K562 (cell line): ENCODE measurements at regions not wholly inside any gene's neighbourhood (a gene's known extent, or its start where the extent isn't known, plus 50 kb on each side); places are given as distances from the start of the nearest gene placed in this dataset.

Experiments used
- ATAC-seq: fragments of 200-7000 bp; cut with Tn5 transposase; 3 replicates; pipeline ENCODE4 v1.9.1; 2020; ENCODE audit warnings: moderate library complexity
- BruUV-seq: library from RNA; stranded (reverse); fragments of 400-500 nt; replicated peaks from 2 replicates; lab custom pipeline; 2021; lab: Mats Ljungman, UMichigan
- CTCF ChIA-PET: fragments of 300-600 bp; formaldehyde crosslinking; extraction: SDS; loops from one replicate; lab custom pipeline; 2021; ENCODE audit warnings: low intra/inter-chr PET ratio; lab: Yijun Ruan, JAX
- POLR2A ChIA-PET: fragments of 300-600, 350-650 bp; sonication (Branson Sonifier 250); formaldehyde crosslinking; extraction: SDS; loops from one replicate; lab custom pipeline; 2021; ENCODE audit warnings: antibody characterized with exemption, inconsistent platforms; lab: Yijun Ruan, JAX
- DNase-seq, 4 experiments: peaks; one replicate each; pipeline versions ENCODE4 v3.0.0 to v3.0.0-alpha.2; 2011 to 2018; ENCODE audit warnings: low spot score in 3 of 4, mixed read lengths in 3 of 4; ENCODE audit errors: extremely low read depth in 1 of 4
- FAIRE-seq: peaks from 2 replicates; lab custom pipeline; 2011; peaks lifted over from hg19 to GRCh38; lab: Jason Lieb, UNC
- H2AFZ ChIP-seq: 2 replicates; pipeline ENCODE4 v1.6.0; 2011; ENCODE audit warnings: low read depth, low read length, control low read depth, inconsistent platforms
- H3K27ac ChIP-seq: fragments of 200-600 bp; 3 replicates; pipeline ENCODE4 v1.8.0; 2011; ENCODE audit warnings: low read depth, mild to moderate bottlenecking, control low read depth, inconsistent platforms, low read length, moderate library complexity, mixed read lengths; ENCODE audit errors: extremely low read depth
- H3K27me3 ChIP-seq, 2 experiments: fragments of 300-600 bp in 1 of 2; 2 replicates in 1 of 2; 3 replicates in 1 of 2; pipeline versions ENCODE4 v1.6.0 to v1.8.0; 2011; ENCODE audit warnings: inconsistent platforms in 2 of 2, low read length in 2 of 2, mild to moderate bottlenecking in 1 of 2, mixed read lengths in 1 of 2, moderate library complexity in 1 of 2; ENCODE audit not compliant: control insufficient read depth in 2 of 2, insufficient read depth in 2 of 2
- H3K36me3 ChIP-seq: fragments of 300-600 bp; 3 replicates; pipeline ENCODE4 v1.8.0; 2011; ENCODE audit warnings: mild to moderate bottlenecking, low read length, inconsistent platforms; ENCODE audit not compliant: control insufficient read depth, insufficient read depth
- H3K4me1 ChIP-seq, 2 experiments: fragments of 200-600 bp in 1 of 2; replicated peaks in 1 of 2; 2 replicates in 1 of 2; 3 replicates in 1 of 2; pipeline versions ENCODE4 v1.5.1 to v1.8.0; 2011; ENCODE audit warnings: inconsistent platforms in 2 of 2, low read length in 2 of 2, mild to moderate bottlenecking in 1 of 2, mixed read lengths in 1 of 2, moderate library complexity in 1 of 2; ENCODE audit not compliant: control insufficient read depth in 2 of 2, insufficient read depth in 2 of 2
- H3K4me2 ChIP-seq: 2 replicates; pipeline ENCODE4 v1.6.1; 2011; ENCODE audit warnings: low read length, control low read depth, inconsistent platforms, mixed read lengths; ENCODE audit not compliant: insufficient read depth
- H3K4me3 ChIP-seq: fragments of 200-600 bp; sonication (generic), shearing (Covaris generic); 2 replicates; pipeline ENCODE4 v1.5.1; 2016; ENCODE audit warnings: control low read depth, inconsistent platforms
- H3K79me2 ChIP-seq: fragments of 200-600 bp; 3 replicates; pipeline ENCODE4 v1.8.0; 2011; ENCODE audit warnings: low read length, inconsistent platforms; ENCODE audit not compliant: control insufficient read depth, insufficient read depth
- H3K9ac ChIP-seq, 2 experiments: 2 replicates each; pipeline versions ENCODE4 v1.6.0 to v1.6.1; 2011; ENCODE audit warnings: low read depth in 2 of 2, low read length in 2 of 2, control low read depth in 1 of 2, inconsistent platforms in 1 of 2, mild to moderate bottlenecking in 1 of 2, mixed read lengths in 1 of 2; ENCODE audit not compliant: insufficient read depth in 1 of 2
- H3K9me1 ChIP-seq: one replicate; pipeline ENCODE4 v1.6.0; 2011; ENCODE audit warnings: inconsistent platforms, mild to moderate bottlenecking, low read length, moderate library complexity; ENCODE audit not compliant: control insufficient read depth, insufficient read depth
- H3K9me3 ChIP-seq: replicated peaks from 2 replicates; pipeline ENCODE4 v1.5.1; 2011; ENCODE audit warnings: low read depth, low read length, inconsistent platforms; ENCODE audit not compliant: control insufficient read depth, insufficient read depth
- H4K20me1 ChIP-seq: replicated peaks from 2 replicates; pipeline ENCODE4 v1.6.1; 2011; ENCODE audit warnings: low read length, inconsistent platforms, mixed read lengths; ENCODE audit not compliant: control insufficient read depth, insufficient read depth
- ADNP ChIP-seq: fragments of 200-800 bp; sonication (Bioruptor generic); IDR thresholded peaks from 2 replicates; pipeline ENCODE4 v1.6.1; 2016; ENCODE audit warnings: missing genetic modification characterization, missing compliant biosample characterization
- EWSR1 ChIP-seq: fragments of 450-650 bp; IDR thresholded peaks from 2 replicates; pipeline ENCODE4 v1.6.1; 2018; ENCODE audit warnings: borderline replicate concordance, mild to moderate bottlenecking, low read depth, moderate library complexity; ENCODE audit not compliant: partially characterized antibody
- ILF3 ChIP-seq: fragments of 450-650 bp; IDR thresholded peaks from 2 replicates; pipeline ENCODE4 v1.6.1; 2018; ENCODE audit warnings: antibody characterized with exemption, mild to moderate bottlenecking, moderate library complexity, borderline replicate concordance
- KLF10 ChIP-seq: fragments of 250-450 bp; sonication (Bioruptor Pico); IDR thresholded peaks from 2 replicates; pipeline ENCODE4 v1.6.1; 2021; ENCODE audit warnings: matching md5 sums
- MCM2 ChIP-seq: fragments of 450-650 bp; IDR thresholded peaks from 2 replicates; pipeline ENCODE4 v1.6.1; 2017; ENCODE audit warnings: low read depth, mild to moderate bottlenecking
- NR2F6 ChIP-seq: fragments of 450-650 bp; formaldehyde crosslinking; IDR thresholded peaks from 2 replicates; pipeline ENCODE4 v1.4.0; 2020; ENCODE audit warnings: mild to moderate bottlenecking
- PHF21A ChIP-seq: fragments of 450-650 bp; IDR thresholded peaks from 2 replicates; pipeline ENCODE4 v1.6.1; 2017; ENCODE audit warnings: low read depth, borderline replicate concordance
- RBBP5 ChIP-seq: fragments of 200-600 bp; sonication (generic); IDR thresholded peaks from 2 replicates; pipeline ENCODE4 v1.6.1; 2012; ENCODE audit warnings: borderline replicate concordance, mild to moderate bottlenecking, low read length, control low read depth, inconsistent platforms; ENCODE audit not compliant: insufficient read depth, poor library complexity, severe bottlenecking
- TSHZ1 ChIP-seq: fragments of 250-450 bp; sonication (Bioruptor Pico); IDR thresholded peaks from 2 replicates; pipeline ENCODE4 v1.4.0; 2020; ENCODE audit warnings: mild to moderate bottlenecking, moderate library complexity
- ZNF174 ChIP-seq: fragments of 250-450 bp; sonication (Bioruptor Pico); IDR thresholded peaks from 2 replicates; pipeline ENCODE4 v1.4.0; 2020; ENCODE audit warnings: mild to moderate bottlenecking
- ZNF324 ChIP-seq: fragments of 250-450 bp; sonication (Bioruptor Pico); IDR thresholded peaks from 2 replicates; pipeline ENCODE4 v1.4.0; 2020; ENCODE audit warnings: mild to moderate bottlenecking
- ZNF740 ChIP-seq, 3 experiments: fragments of 200-800 bp in 1 of 3; sonication (Bioruptor generic) in 1 of 3; sonication (generic) in 1 of 3; formaldehyde crosslinking in 1 of 3; IDR thresholded peaks; 2 replicates each; pipeline versions ENCODE4 v1.6.1 to v1.8.0; 2016 to 2022; ENCODE audit warnings: mild to moderate bottlenecking in 2 of 3, missing compliant biosample characterization in 2 of 3, missing genetic modification characterization in 2 of 3, missing genetic modification reagents in 1 of 3
- WGBS: fragments of 100-300 bp; shearing (Covaris generic); methylation state at CpG from one replicate; pipeline ENCODE4 v1.1.6; 2016; ENCODE audit warnings: low coverage, mixed read lengths; ENCODE audit not compliant: insufficient coverage; ENCODE audit errors: missing lambda C conversion rate; 5-methylcytosine and 5-hydroxymethylcytosine counted together
- in situ Hi-C: fragments of 300-500 bp; cut with MboI; formaldehyde crosslinking; loops from 4 replicates; pipeline ENCODE4 v1.15.0; 2018; ENCODE audit warnings: inconsistent platforms, mixed read lengths
- intact Hi-C: fragments of 100-400 bp; cut with micrococcal nuclease; formaldehyde crosslinking; loops from 2 replicates; pipeline ENCODE4 v1.14.2; 2022

- H3K4me1 ChIP-seq = no peaks in the 10 kb centered on the region
- DNase-seq = no peak
- H4K20me1 ChIP-seq = no peaks in the 10 kb centered on the region
- no peaks in the 10 kb centered on the region for H3K79me2 ChIP-seq
- ChIA-PET CTCF (no interaction called here), POLR2A (no interaction called here)
- H3K36me3 ChIP-seq = no peaks in the 10 kb centered on the region
- no peaks in the 10 kb centered on the region for H3K9me1 ChIP-seq
- H3K27me3 ChIP-seq = no peaks in the 10 kb centered on the region
- intact Hi-C loops (no loop called here), in situ Hi-C loops (no loop called here)
- no peak overlapping the region for H3K4me3 ChIP-seq
- H3K9ac ChIP-seq = no peak overlapping the region
- no peak overlapping the region for H3K4me2 ChIP-seq
- 0% methylated on average over 1 of the region's 1 CpG for WGBS
- no peaks in the 10 kb centered on the region for H3K9me3 ChIP-seq
- no TSS peak for BruUV-seq
- no peak overlapping the region for H2AFZ ChIP-seq
- no peak for FAIRE-seq
- H3K27ac ChIP-seq = no peak overlapping the region
- ATAC-seq = no peak
- no peak for TF ChIP-seq ILF3
- TF ChIP-seq ADNP (tag) = no peak
These were observed 966.6 kb upstream of the SEL1L start for GRCh38 chr14:82500222-82500621.

GRCh38 chr14:82501554-82501953 is 967.9 kb upstream of the SEL1L start:
- Histone ChIP-seq H3K4me1 (no peaks in the 10 kb centered on the region), H3K9me1 (no peaks in the 10 kb centered on the region), H3K36me3 (no peaks in the 10 kb centered on the region), H4K20me1 (no peaks in the 10 kb centered on the region), H3K27ac (no peak overlapping the region), H3K9ac (no peak overlapping the region), H3K4me2 (no peak overlapping the region), H3K9me3 (no peaks in the 10 kb centered on the region), H3K4me3 (no peak overlapping the region), H2AFZ (no peak overlapping the region), H3K79me2 (no peaks in the 10 kb centered on the region), H3K27me3 (no peaks in the 10 kb centered on the region)
- no peak for DNase-seq
- in situ Hi-C loops = no loop called here
- intact Hi-C loops = no loop called here
- BruUV-seq = no TSS peak
- no peak for FAIRE-seq
- ATAC-seq = no peak
- 0% methylated on average over 2 of the region's 2 CpGs for WGBS
- ChIA-PET POLR2A (no interaction called here), CTCF (no interaction called here)
- TF ChIP-seq ZNF324 (CRISPR knock-in tag) = no peak
- no peak for TF ChIP-seq ZNF740 (CRISPR knock-in tag; IDR thresholded peaks at IDR 0.05)
- no peak for TF ChIP-seq ZNF740 (tag; IDR thresholded peaks at IDR 0.05)
- TF ChIP-seq RBBP5 = no peak
- TF ChIP-seq MCM2 = no peak
- no peak for TF ChIP-seq NR2F6 (CRISPR knock-in tag)
- TF ChIP-seq ZNF174 (CRISPR knock-in tag) = no peak
- TF ChIP-seq PHF21A = no peak
- TF ChIP-seq TSHZ1 (CRISPR knock-in tag) = no peak
- no peak for TF ChIP-seq EWSR1
- TF ChIP-seq KLF10 (CRISPR knock-in tag) = no peak
